NCI-H345 (cell line): ENCODE measurements at regions not wholly inside any gene's neighbourhood (a gene's known extent, or its start where the extent isn't known, plus 50 kb on each side); places are given as distances from the start of the nearest gene placed in this dataset.
"Not testable (repeated sequence)": the region's sequence is repeated elsewhere in the genome, so short reads cannot be mapped to it uniquely, and the experiment has no call there.

Experiments
- DNase-seq: peaks from one replicate; lab custom pipeline; 2025; lab: John Stamatoyannopoulos, UW

GRCh38 chr6:169926617-169927417 is 175.4 kb downstream of the ERMARD start:
- DNase-seq, result no peak

GRCh38 chr6:169923468-169924464 is 172.3 kb downstream of the ERMARD start:
- no peak for DNase-seq

GRCh38 chr6:169921853-169922824 is 170.7 kb downstream of the ERMARD start:
- DNase-seq, result no peak

- DNase-seq, result no peak
Observed at GRCh38 chr6:169921217-169921616, 169.8 kb downstream of the ERMARD start.

- DNase-seq, result no peak
Observed at GRCh38 chr6:169920359-169921020, 169.1 kb downstream of the ERMARD start.

GRCh38 chr6:169918954-169919549 is 167.6 kb downstream of the ERMARD start:
- DNase-seq, result no peak

- DNase-seq, result no peak
Observed at GRCh38 chr6:169918239-169918953, 167.0 kb downstream of the ERMARD start.

- no peak for DNase-seq
Observed at GRCh38 chr6:169917153-169917552, 165.7 kb downstream of the ERMARD start.

- DNase-seq, result no peak
Observed at GRCh38 chr6:169915769-169916550, 164.5 kb downstream of the ERMARD start.

GRCh38 chr6:169913745-169914144 is 162.3 kb downstream of the ERMARD start:
- DNase-seq, result not testable (repeated sequence)

GRCh38 chr6:169913096-169913638 is 161.7 kb downstream of the ERMARD start:
- no peak for DNase-seq

- DNase-seq, result no peak
Observed at GRCh38 chr6:169912266-169913095, 161.1 kb downstream of the ERMARD start.

- no peak for DNase-seq
Observed at GRCh38 chr6:169911264-169912263, 160.1 kb downstream of the ERMARD start.

- no peak for DNase-seq
Observed at GRCh38 chr6:169909113-169909512, 157.7 kb downstream of the ERMARD start.

- no peak for DNase-seq
Observed at GRCh38 chr6:169908403-169908933, 157.0 kb downstream of the ERMARD start.

- no peak for DNase-seq
Observed at GRCh38 chr6:169907419-169908115, 156.1 kb downstream of the ERMARD start.
